ENCODE measurements at regions not wholly inside any gene's neighbourhood (a gene's known extent, or its start where the extent isn't known, plus 50 kb on each side); places are given as distances from the start of the nearest gene placed in this dataset.

DNA sequence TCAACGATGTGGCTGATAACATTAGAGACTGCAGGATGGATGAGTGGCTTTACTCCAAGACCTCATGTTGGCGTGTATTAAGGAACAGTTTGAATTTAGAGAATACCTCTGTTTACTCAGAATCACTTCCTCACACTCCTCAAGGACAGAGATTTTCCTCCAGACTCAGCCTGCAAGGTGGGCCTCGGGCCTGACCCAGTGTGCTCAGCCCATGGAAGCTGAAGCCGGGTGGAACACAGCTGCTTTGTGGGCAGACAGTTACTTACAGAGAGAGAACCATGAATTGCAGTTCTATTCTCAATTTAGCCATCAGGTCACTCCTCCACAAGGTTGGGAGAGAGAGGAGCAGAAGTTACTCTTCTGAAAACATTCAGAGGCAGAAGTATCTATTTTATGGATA lies 135.8 kb downstream of the SNX19 start:
- DNase-seq, result no peak

DNA sequence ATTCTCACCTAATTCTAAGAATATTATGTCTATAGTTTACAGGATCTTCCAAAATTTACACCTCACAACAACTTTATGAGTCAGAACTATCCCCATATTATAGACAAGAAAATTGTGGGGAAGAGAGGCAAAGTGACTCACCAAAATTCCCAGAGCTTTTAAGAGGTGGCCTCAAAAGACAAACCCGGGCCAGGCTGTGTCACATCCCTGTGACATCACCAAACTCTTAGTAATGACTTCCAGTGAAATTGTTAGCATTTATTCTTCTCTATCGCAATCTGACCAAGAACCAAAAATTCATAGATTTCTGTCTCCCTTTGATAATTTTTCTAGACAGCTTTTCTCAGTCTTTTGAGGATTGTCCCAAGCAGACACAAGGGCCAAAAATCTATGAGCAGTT lies 134.3 kb downstream of the SNX19 start:
- DNase-seq, result no peak

DNA sequence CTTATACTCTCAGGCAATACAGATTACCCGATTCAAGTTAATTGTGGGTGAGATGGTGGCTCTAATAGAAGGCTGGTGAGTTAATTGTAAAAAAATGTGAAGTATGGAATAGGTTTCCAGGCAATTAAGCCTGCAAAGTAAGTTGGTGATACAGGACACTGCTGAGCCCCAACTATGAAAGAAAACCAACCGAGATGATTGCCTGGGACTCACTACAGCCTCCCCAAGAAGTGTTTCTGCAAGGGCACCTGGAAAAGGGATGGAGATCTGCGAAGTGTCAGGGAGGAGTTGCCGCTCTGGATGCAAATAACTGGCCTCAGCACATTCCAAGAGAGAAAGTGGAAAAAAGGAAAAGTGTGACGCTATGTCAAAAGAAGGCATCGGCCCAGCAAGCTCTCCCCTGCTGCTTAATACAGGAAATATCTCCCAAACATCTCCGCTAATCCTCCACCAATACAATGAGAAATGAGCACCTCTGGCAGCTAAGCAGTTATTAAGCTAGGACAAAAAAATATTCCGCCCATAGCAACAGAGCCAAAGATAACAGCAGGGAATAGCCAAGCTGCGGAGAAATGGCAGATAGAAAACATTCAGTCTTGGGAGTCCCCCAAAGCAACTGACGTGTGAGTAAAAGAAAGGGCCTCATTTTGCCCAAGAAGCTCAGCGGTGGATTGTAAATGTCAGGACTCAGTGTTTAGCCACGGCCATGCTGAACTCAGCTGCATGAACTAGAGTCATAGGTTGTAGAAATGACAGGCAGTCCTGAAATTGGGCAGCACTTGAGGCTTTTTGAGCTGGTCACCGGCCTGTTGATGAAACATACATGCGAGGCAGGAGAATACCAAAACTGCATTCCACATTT lies 133.7 kb downstream of the SNX19 start:
- DNase-seq, result no peak

DNA sequence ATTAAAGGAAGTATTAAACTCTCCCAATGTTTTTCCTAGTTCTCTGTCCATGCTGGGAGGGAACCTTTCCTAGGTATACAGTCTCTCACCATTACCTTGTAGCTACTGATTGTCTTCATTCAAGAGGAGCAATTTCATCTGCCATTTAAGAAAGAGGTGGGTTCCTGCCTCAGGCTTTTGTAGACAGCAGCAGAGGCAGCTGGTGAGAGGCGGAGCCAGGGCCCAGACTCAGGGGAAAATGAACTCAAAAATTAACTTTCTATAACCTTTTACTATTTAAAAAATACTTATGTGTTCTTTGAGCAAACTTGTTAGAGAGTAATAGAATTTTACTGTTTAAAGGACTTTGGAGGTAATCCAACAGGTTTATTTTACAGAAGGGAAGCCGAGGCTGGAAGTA lies 133.0 kb downstream of the SNX19 start:
- no peak for DNase-seq

DNA sequence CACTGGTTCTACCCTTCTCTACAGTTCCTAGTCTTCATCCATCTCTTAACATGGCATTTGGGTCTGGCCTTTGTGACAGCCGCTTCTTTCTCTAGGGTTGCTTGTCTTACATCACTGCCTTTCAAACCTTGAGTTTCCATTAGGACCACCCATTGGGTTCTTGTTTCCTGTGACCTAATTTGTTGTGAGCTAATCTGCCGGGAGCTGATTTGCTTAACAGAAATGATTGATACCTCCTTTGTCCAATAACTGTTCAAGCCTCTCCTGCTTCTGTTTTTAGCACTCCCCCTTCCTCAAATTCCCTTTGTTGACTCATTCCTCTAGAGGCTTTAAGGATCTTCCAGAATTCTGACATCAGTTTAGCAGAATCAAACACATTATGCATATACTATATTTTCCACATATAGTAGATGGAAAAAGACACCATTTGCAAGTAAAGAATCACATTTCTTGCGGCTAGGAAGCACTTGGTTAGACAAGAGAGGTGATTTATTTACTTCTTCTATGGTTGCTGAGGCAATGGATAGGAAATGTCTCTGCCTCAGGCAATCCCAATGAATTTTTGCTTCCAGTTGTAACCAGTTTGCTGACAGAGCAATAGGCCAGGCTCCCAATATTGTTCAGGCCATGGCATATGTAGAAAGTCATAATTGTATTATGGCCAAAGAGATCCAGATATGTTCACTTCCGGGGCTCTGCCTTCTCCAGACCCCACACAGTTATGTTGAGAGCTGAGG lies 130.7 kb downstream of the SNX19 start:
- DNase-seq, result no peak

DNA sequence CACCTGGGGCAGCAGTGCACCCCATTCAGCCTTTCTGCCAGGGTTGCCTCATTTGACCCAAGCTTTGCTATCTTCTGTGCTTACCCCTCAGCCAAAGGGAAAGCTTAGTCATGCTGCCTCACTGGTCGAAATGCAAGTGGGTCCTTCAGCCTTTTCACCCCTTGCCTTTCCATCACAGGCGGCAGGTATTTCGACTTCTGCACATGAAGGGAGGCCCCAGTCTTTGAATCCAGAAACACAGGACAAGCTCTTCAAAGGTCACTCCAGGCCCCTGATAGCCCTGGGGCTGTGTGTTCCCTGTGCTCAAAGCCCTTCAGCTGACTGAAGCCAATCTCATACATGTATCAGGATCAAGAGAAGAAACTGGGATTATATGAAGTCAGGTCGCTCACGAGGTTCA lies 129.7 kb downstream of the SNX19 start:
- DNase-seq, result no peak

DNA sequence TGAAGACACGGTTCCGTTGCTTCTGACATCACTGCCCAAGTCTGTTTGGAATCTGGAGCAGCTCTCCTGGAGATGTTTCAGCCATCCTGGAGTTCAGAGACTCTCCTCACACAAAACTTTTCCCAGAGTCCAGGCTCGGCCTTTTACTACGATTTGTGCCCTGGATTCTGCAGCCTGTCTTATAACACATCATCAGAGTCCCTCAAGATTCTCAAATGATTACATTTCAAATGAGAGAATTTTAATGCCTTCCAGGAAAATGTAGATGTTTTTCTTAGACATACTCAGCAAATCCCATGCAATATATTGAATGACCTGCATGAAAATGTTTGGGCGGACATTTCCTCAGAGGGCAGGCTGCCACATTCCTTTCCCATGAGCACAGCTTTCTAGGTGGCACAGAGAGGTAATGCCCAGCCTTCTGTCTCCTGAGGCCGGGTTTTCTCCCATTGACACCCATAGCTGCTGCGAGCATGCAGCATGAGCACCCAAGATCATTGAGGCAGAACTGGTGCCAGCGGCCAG lies 129.1 kb downstream of the SNX19 start:
- DNase-seq, result no peak

DNA sequence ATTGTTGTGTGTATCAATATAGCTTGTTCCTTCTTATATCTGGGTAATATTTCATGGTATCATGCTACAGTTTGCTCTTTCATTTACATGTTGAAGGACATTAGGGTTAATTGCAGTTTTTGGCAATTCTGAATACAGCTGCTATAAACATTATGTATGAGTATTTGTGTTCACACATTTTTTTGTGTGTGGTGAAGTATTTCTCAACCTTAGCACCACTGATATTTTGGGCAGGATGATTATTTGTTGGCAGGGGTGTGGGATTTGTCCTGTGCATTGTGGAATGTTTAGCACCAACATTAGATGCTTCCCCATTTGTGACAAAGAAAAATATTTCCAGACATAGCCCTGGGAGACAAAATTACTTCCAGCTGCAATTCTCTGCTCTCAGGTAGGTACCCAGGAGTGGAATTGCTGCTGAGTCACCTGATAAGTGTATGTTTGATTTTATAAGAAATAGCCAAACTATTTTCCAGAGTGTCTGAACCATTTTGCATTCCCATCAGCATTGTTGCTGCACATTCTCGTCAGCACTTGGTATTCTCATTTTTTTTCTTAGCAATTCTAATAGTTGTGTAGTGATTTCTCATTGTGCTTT lies 128.2 kb downstream of the SNX19 start:
- DNase-seq, result no peak

DNA sequence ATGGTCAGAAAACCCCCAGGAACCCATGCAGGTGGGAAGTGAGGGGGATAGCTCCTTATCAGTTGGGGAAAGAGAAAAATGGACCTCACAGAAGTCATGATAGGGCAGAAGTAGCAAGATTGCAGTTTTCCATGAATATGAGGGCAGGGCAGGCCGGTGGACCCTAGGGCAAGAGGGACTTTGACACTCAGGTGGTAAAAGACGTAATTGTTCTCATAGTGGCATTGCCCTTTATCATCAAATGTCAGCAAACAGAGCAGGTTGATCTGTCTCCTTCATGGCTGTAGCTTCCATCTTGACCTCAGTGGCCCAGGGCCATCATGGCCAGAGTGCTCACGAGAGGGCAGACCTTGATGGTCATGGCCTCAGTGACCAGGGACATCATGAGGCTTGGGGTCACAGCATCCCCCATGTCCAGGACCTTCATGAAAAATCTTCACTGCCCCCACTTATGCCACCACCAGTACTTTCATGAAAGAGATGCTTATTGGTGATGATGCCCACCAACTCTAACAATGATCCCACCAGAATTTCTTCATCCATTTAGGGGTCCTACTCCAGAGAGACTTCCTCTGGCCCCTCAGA lies 127.1 kb downstream of the SNX19 start:
- no peak for DNase-seq

DNA sequence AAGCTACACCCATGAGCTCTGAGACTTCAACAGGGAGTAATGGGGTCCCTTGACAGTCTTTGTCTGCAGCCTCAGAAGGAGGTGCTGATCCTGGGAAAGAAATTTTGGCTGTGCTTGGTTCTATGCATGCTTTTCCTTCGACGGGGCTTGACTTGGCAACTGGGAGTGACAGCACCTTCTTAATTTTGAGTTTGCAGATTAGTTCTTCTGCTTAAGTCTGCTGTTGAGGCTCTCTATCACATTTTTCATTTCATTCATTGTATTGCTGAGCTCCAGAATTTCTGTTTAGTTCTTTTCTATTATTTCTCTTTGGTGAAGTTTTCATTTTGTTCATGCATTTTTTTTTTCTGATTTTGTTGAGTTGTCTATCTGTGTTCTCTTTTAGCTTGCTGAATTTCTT lies 125.6 kb downstream of the SNX19 start:
- no peak for DNase-seq

DNA sequence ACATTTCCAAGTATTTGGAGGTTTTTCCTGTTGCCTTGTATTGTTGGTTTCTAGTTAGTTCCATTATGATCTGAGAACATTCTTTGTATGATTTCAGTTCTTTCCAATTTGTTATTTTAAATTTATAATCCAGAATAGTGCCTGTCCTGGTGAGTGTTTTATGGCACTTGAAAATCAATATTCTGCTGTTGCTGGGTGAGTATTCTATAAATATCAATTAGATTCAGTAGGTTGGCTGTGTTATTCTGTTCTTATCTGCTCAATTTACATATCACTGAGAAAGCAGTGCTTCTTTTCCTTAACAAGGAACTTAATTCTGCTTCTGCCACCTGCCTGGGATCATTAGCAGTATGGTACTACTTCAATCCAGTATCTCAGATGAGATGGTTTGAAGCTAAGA lies 123.5 kb downstream of the SNX19 start:
- DNase-seq, result no peak

DNA sequence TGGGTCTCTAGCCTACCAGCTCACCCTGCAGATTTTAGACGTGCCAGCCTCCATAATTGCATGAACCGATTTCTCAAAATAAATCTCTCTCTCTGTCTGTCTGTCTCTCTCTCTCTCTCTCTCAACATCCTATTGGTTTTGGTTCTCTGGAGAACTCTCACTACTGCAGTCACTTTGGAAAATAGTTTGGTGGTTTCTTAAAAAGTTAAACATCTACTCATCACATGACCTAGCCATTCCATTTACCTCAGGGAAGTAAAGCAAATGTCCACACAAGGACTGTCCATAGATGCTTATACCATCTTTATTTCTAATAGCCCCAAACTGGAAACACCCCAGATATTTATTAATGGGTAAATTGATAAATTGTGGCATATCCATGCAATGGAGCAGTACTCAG lies 119.5 kb downstream of the SNX19 start:
- no peak for DNase-seq

DNA sequence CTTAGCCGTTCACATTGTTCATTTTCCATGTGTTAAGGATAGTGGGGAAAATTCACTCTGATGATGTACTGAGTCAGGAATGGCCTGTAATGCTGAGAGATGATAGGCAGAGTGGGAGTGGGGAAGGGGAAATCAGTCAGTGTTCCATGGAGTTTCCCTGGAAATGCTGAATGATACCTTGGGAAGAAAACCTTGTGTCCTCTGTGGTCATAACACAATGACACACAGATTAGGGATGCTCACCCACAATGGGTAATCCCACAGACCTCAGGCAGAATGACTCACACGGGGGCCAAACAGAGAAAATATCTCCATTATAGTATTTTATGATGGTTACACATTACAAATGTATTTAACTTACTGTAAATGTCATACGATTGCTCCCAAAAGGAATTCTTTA lies 118.0 kb downstream of the SNX19 start:
- DNase-seq, result no peak

DNA sequence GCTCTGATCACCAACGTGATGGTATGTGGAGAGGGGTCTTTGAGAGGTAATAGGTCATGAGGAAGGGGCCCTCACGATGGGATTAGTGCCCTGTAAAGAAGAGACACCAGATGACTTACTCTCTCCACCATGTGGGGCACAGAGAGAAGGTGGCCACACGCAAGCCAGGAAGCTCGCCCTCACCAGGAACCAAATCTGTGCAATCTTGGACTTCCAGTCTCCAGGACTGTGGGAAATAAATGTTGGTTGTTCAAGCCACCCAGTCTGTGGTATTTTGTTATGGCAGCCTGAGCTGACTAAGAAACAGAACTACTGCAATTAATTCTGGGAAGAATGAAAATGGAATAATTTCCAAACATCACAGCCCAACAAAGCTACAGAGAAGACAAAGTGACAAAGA lies 117.5 kb downstream of the SNX19 start:
- DNase-seq, result no peak

DNA sequence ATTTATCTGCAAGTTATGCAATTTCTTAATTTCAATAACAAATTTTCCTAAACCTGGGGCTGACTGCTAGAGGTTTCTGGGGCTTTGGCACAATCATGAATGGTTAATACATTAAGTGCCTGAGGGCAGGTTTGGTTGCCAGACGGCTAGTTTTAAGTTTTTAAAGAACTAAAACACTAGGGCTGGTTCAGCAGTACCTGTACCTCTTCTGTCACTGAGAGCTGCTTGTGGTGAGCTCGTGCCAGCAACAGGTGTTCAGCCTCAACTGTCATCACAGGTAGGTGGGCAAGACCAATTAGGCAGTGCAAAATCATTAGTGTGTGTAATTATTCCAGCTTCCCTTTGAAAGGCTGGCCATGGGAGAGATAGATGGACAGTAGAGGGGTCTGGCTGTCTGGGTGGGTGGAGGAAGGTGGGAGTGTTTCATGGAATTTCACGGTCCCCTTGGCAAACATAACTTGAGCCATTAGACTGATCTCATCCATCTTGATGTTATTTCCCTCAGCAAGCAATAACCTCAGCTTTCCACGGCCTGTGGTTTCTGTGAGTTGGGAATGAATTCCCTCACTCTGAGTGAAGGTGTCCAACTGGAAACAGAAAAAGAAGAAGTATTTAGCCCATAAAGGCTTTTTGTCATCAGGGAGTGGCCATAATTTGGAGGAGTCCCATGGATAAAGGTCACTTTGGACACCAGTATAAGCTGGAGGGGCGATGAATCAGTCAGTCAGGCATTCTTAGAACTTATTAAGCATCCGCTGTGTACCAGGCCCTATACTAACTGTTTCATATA lies 114.8 kb downstream of the SNX19 start:
- DNase-seq, result no peak

DNA sequence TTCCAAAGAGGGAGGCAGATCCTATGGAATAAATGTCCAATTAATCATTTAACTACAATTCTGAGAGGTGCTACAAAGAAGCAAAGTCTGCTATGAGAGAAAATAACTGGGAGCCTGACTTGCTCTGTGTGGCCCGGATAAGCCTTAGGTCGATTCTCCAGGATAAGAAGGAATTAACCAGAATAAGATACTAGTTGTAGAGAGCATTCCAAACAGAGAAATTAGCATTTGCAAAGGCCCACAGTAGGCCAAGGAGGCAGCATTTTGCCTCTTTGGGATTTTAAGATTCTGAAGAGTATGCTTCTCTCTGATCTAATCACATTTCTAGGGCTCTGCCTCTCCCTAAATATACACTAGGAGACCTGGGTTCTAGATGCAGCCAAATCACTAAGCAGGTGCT lies 113.7 kb downstream of the SNX19 start:
- no peak for DNase-seq

DNA sequence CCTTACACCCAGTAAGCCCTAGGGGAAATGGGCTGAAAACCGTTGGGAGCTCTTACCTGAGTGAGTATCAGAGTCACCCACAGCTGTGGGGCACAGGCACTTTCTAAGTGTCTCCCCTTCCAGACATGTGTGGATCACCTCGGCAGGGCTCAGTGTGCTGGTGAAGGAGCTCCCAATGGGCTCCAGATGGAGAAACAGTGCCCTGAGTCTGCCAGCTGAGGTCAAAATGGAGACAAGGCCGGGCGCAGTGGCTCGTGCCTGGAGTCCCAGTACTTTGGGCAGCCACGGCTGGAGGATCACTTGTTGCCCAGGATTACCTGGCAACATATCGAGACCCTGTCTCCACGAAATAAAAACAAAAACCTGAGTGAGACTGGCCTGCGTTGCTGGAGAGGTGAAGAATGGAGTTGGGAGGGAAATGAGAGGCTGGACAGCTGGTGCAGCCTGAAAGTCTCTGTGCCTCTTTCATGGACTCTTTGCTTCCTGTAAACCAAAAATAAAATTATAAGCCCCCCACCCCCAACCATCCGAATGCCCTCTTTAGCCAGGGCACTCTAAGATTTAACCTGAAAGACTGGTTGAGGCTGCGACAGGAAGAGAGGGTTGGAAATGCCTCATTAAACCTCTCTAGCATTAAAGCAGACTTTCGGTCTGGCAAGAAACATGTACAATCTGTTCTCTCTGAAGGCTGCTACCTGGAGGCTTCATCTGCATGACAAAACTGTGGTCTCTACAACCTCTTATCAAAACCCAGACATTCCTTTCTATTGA lies 111.8 kb downstream of the SNX19 start:
- DNase-seq, result no peak

DNA sequence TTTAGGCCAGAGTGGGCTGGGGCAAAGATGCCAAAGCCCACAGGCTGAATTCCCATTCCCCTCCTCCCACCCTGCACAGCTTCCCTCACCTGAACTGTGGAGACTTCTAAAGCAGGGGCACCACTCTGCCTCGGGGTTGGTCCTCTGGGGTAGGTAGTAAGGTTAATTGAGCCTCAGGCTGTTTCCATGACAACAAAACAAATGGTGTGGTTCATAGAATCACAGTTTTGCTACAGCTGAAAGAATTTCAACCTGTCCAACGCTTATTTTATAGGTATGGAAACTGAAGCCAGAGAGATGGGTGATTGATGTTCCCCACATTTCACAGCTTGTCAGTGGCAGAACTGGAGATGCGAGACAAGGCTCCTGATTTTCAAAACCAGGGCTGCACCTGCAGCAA lies 109.5 kb downstream of the SNX19 start:
- no peak for DNase-seq

DNA sequence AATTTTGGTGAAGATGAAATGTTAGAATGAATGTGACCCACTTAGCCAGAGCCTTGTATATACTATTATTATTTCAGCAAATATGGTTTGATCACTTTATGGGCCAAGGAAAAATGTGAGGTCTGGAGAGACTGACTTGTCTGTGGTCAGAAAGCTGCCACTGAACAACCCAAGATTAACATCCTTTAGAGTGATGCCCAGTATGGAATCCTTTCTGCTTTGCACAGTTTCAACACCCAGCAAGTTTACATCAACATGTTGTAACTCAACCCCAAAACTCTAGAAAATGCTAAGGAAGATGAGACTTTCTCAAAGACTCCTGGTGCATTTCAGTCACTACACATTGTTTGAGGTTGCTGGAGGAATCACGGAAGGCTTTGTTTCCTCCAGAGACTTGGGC lies 107.7 kb downstream of the SNX19 start:
- no peak for DNase-seq

DNA sequence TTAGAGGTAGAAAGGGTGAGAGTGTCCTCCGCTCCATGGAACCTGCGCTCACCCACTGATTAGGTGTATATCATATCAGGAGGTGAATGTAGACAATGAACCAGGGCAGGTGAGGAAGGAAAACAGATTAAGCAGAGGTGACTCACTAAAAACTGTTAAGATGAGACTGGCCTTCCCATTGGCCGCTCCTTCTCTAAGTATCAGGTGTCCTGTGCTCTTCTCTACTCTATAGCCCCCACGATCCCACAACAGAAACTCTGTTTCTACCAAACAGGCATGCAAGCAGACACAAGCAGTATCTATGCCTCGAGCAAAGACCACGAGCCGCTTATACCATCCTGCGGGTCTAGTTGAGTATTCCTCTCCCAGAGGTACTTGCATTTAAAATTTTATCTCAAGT lies 103.1 kb downstream of the SNX19 start:
- no peak for DNase-seq

DNA sequence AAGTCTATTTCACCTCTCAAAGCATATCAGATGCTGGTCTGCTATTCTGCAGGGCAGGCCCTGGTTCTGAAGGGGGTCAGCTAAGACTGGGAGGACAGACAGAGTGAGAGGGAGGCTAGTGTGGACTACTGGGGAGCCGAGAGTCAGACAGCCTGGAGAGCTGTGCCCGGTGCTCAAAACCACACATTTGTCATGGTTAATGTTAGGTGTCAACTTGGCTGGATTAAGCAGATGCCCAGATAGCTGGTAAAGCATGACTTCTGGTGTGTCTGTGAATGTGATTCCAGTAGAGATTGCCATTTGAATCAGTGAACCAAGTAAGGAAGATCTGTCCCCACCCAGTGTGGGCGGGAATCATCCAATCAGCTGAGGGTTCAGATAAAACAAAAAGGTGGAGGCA lies 102.6 kb downstream of the SNX19 start:
- DNase-seq, result no peak
